RWPE2 (cell line): ENCODE measurements at regions not wholly inside any gene's neighbourhood (a gene's known extent, or its start where the extent isn't known, plus 50 kb on each side); places are given as distances from the start of the nearest gene placed in this dataset.

ENCODE experiments used
- ATAC-seq: fragments of 200-7000 bp; cut with Tn5 transposase; 3 replicates; pipeline ENCODE4 v1.9.1; 2021; ENCODE audit warnings: low read depth
- DNase-seq: peaks from one replicate; pipeline ENCODE4 v3.0.0-alpha.2; 2020; ENCODE audit warnings: low spot score
- H3K27ac ChIP-seq: fragments of 450-650 bp; 2 replicates; pipeline ENCODE4 v1.5.1; 2017; ENCODE audit warnings: mild to moderate bottlenecking; ENCODE audit not compliant: poor library complexity, severe bottlenecking
- H3K27me3 ChIP-seq: fragments of 250-450 bp; sonication (Bioruptor Pico); 2 replicates; pipeline ENCODE4 v1.5.1; 2021; ENCODE audit warnings: mild to moderate bottlenecking, moderate library complexity; ENCODE audit not compliant: insufficient read depth, poor library complexity, severe bottlenecking
- H3K36me3 ChIP-seq: fragments of 250-450 bp; sonication (Bioruptor Pico); 2 replicates; pipeline ENCODE4 v1.5.1; 2020; ENCODE audit warnings: low read depth, mild to moderate bottlenecking, moderate library complexity
- H3K4me1 ChIP-seq: fragments of 250-450 bp; sonication (Bioruptor Pico); 2 replicates; pipeline ENCODE4 v1.5.1; 2021; ENCODE audit warnings: mild to moderate bottlenecking, moderate library complexity; ENCODE audit not compliant: insufficient read depth, poor library complexity, severe bottlenecking
- H3K4me3 ChIP-seq: fragments of 250-450 bp; sonication (Bioruptor Pico); 2 replicates; pipeline ENCODE4 v1.5.1; 2021; ENCODE audit warnings: mild to moderate bottlenecking, moderate library complexity; ENCODE audit not compliant: severe bottlenecking
- H3K9me3 ChIP-seq: fragments of 250-450 bp; sonication (Bioruptor Pico); 2 replicates; pipeline ENCODE4 v1.5.1; 2021; ENCODE audit warnings: mild to moderate bottlenecking, moderate library complexity; ENCODE audit not compliant: severe bottlenecking
- TF ChIP-seq, protein P1 (sequence below): fragments of 450-650 bp; IDR thresholded peaks from one replicate; pipeline ENCODE4 v1.5.1; 2017; ENCODE audit warnings: mild to moderate bottlenecking, moderate library complexity; ENCODE audit not compliant: poor library complexity, severe bottlenecking

DNA sequence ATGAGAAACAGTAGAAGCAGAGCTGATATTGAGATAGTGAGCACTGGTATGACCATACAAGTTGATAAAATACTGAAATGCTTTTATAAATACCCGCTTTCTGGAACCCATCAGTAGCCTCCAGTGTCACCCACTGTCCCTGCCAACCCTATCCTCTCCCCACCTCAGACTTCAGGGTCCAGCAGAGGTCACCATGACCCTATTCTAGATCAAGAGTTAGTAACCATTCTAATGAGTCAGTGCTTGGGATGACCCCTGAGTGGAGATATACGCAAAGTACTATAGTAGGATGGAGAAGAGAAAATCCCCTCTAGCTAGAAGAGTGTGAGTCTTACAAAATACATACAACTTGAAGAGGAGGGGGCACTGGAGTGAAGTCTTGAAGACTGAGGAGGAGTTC, 297.9 kb upstream of the BRINP1 start:
- Histone ChIP-seq H3K27me3 (no peaks in the 10 kb centered on the region), H3K9me3 (no peaks in the 10 kb centered on the region), H3K27ac (no peak overlapping the region), H3K4me1 (no peaks in the 10 kb centered on the region), H3K36me3 (no peaks in the 10 kb centered on the region), H3K4me3 (no peak overlapping the region)
- ATAC-seq (no peak), DNase-seq (no peak)
- TF ChIP-seq, protein P1, sequence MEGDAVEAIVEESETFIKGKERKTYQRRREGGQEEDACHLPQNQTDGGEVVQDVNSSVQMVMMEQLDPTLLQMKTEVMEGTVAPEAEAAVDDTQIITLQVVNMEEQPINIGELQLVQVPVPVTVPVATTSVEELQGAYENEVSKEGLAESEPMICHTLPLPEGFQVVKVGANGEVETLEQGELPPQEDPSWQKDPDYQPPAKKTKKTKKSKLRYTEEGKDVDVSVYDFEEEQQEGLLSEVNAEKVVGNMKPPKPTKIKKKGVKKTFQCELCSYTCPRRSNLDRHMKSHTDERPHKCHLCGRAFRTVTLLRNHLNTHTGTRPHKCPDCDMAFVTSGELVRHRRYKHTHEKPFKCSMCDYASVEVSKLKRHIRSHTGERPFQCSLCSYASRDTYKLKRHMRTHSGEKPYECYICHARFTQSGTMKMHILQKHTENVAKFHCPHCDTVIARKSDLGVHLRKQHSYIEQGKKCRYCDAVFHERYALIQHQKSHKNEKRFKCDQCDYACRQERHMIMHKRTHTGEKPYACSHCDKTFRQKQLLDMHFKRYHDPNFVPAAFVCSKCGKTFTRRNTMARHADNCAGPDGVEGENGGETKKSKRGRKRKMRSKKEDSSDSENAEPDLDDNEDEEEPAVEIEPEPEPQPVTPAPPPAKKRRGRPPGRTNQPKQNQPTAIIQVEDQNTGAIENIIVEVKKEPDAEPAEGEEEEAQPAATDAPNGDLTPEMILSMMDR = no peak

DNA sequence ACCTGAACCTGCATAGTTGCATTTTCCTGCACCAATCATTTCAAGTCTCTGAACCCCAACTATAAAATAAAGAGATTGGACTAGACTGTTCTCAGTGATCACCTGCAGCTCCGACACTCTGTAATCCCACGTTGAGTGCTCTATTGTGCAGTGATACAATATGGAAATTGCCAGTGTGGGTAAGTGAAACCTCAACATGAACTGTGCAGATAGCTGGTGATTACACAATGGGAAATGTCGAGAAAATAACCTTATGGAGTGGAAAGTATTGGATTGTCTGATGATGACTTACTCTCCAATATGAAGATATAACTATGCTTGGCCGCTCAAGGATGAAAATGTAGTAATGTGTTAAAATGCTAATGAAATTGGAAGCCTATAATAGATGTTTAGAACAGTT, 293.1 kb upstream of the BRINP1 start:
- TF ChIP-seq, protein P1 = no peak
- no peaks in the 10 kb centered on the region for H3K9me3 ChIP-seq
- DNase-seq = no peak

DNA sequence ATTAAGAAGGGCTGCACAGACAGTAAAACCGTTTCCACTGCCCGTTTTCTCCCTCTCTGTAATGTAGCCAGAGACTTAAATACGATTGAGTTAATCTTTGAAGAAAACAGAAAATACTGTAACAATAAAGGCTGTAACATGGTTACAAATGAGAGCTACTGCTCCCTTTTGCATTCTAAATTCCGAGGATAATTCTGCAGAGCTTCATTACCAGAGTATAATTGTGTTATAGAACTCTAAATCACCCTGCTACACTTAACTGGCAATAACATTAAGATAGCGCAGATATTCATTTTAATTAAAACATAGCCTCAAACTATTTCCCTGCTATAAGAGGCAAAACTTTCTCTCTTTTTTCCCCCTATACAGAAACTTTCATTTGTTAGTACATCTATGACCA, 283.7 kb upstream of the BRINP1 start:
- H3K36me3 ChIP-seq = no peaks in the 10 kb centered on the region
- H3K9me3 ChIP-seq = no peaks in the 10 kb centered on the region
- no peaks in the 10 kb centered on the region for H3K27me3 ChIP-seq
- TF ChIP-seq, protein P1 = no peak
- no peak overlapping the region for H3K4me3 ChIP-seq
- H3K27ac ChIP-seq = no peak overlapping the region
- ATAC-seq (no peak), DNase-seq (no peak)
- H3K4me1 ChIP-seq = no peaks in the 10 kb centered on the region

More for the DNA sequence above, 293.1 kb upstream of the BRINP1 start:
- Histone ChIP-seq H3K4me1 (no peaks in the 10 kb centered on the region), H3K4me3 (no peak overlapping the region), H3K27ac (no peak overlapping the region), H3K36me3 (no peaks in the 10 kb centered on the region), H3K27me3 (no peaks in the 10 kb centered on the region)
- ATAC-seq = no peak

DNA sequence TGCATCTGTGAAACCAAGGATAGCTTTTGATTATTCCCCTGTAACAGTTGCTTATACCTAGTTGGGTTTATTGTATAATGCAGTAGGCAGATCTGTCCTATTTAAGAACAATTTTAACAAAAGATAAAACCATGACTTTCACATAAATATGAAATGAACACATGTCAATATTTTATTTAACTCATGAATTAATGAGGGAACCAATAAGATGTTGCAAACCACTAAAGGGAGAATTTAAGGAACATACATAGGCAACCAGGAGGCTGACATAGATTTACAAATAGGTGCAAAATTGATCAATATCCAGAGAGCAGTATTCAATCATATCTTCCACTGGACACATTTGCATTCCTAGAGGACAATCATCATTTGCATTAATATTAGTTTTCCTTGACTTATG, 280.0 kb upstream of the BRINP1 start:
- H3K4me3 ChIP-seq = no peak overlapping the region
- H3K36me3 ChIP-seq = no peaks in the 10 kb centered on the region
- DNase-seq (no peak), ATAC-seq (no peak)
- no peaks in the 10 kb centered on the region for H3K4me1 ChIP-seq
- TF ChIP-seq, protein P1 = no peak
- H3K9me3 ChIP-seq = no peaks in the 10 kb centered on the region
- H3K27me3 ChIP-seq = no peaks in the 10 kb centered on the region
- H3K27ac ChIP-seq = no peak overlapping the region

DNA sequence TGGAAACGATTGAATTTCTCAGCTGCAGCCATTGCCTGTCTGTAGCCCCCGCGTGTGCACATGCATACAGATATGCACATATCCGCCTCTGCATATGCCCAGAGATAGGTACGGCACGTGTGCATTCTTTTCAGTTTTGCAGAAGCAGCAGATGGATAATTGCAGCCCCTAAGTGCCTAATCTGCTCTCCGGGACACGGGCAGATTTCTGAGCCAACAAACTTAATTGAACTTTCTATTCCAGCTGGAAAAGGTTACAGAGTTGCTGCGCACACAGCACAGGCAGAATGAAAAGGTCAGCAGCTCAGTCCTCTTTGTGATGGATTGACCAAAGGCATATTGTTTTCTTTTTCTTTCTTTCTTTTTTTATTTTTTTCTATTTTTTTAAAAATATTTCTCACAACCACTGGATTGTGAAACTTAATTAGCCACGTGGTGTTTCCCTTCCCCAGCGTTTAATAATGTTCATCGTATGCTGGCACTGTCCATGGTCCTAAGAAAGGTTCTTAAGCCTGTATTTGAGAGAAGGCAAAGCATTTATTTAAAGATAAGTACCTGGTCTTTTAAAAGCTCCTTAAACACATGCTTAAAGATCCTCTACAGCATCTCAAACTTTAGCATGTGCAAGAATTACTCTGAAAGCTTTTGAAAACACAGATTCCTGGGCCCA, 270.2 kb upstream of the BRINP1 start:
- TF ChIP-seq, protein P1 = no peak
- no peaks in the 10 kb centered on the region for H3K4me1 ChIP-seq
- no peak for DNase-seq
- H3K27ac ChIP-seq = no peak overlapping the region
- ATAC-seq = no peak
- H3K4me3 ChIP-seq = no peak overlapping the region
- no peaks in the 10 kb centered on the region for H3K36me3 ChIP-seq
- H3K27me3 ChIP-seq = no peaks in the 10 kb centered on the region
- H3K9me3 ChIP-seq = no peaks in the 10 kb centered on the region
